ENCODE measurements at regions not wholly inside any gene's neighbourhood (a gene's known extent, or its start where the extent isn't known, plus 50 kb on each side); places are given as distances from the start of the nearest gene placed in this dataset.

DNA sequence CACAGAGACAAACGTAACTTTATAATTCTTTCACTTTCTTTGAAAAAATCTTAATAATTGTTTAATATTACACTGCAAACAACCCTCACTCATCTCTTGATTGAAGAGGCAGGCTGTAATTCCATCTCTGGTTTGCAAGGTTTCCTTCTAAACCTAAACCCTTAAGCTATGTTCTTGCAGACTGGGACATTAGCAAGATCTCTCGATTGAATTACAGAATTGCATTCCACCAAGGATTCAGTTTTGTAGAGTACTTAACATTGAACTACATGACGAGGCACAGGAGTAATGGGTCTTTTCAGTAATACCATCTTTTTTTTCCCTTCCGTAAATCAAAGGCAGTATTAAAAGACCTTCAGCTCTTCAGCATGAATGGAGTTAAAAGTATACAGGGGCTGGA, 111.6 kb upstream of the EEF1E1 start:
- DNase-seq: no peak

DNA sequence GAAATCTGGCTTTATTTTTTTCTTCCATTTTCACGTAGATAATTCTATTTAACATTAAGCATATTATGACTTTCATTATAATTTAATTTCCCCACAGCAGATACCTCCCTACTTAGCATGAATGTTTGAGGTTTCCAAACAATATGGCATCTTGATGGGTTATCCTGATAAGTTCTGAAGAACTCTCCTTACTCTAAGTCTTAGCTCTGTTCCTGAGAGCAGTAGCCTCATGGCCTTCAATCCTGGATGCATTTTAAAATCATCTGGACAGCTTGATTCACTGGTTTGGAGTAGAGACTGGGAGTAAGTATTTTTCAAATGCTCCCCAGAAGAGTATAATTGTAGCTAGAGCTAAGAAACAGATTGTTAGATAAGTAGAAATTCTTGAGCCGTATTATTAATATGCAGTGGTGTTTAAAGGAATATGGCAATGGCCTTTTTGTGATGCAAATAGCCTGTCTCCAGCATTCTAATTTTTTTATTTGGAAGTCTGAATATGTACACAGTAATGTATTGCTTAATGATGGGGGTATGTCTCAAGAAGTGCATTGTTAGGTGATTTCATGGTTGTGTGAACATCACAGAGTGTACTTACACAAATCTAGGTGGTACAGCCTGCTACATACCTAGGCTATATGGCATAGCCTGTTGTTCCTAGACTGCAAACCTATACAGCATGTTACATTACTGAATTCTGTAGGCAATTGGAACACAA, 110.5 kb upstream of the EEF1E1 start:
- no peak for DNase-seq

GRCh38 chr6:8207869-8208191, 105.5 kb upstream of the EEF1E1 start:
- no peak for DNase-seq

GRCh38 chr6:8207191-8207868, 105.0 kb upstream of the EEF1E1 start:
- DNase-seq: no peak

DNA sequence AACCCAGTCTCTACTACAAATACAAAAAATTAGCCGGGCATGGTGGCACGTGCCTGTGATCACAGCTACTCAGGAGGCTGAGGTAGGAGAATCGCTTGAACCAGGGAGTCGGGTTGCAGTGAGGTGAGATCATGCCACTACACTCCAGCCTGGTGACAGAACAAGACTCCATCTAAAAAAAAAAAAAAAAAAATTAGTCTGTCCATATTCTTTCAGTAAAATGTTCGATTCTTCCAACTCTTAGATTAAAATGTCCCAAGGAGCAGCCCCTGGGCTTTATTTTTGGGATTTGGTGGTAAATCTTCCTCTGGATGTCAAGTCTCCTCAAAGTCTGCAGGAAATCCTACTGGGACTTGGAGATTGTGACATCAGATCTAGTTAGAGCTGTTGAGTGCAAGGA, 101.0 kb upstream of the EEF1E1 start:
- DNase-seq: no peak

GRCh38 chr6:8201679-8202078, 99.3 kb upstream of the EEF1E1 start:
- DNase-seq: no peak

- no peak for DNase-seq
Measured at GRCh38 chr6:8200255-8200654, 97.9 kb upstream of the EEF1E1 start.

DNA sequence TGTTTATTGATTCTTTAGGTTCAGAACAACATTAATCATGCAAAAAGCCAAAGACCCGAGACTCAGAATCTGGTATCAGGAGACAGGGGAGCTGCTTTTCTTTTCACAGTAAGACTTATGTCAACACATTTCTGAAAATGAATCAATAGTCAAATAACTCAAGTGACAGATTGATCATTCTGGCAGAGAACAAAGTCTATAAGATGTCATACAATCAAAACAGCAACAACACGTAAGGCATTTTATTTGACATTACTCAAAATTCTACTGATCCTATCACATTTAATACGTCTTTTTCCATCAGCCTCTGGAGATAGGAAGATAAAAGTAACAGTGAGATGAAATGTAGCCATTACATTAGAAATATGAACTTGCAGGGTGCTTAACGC, 93.4 kb upstream of the EEF1E1 start:
- no peak for DNase-seq

GRCh38 chr6:8195040-8195713, 92.8 kb upstream of the EEF1E1 start:
- no peak for DNase-seq

- DNase-seq: no peak
Measured at GRCh38 chr6:8194490-8194889, 92.1 kb upstream of the EEF1E1 start.

DNA sequence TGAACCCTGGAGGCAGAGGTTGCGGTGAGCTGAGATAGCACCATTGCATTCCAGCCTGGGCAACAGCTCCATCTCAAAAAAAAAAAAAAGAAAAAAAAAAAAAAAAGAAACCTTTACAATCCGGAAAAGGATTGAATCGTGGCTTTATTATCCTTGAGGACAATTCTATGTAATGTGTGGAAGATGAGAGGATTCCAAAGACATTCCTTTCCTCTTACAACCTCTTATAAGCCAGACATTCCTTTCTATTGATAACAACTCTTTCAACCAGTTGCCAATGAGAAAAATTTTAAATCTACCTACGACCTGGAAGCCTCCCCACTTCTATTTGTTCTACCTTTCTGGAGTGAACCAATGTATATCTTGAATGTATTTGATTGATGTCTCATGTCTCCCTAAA, 91.2 kb upstream of the EEF1E1 start:
- DNase-seq: no peak

- no peak for DNase-seq
Measured at GRCh38 chr6:8192597-8192996, 90.2 kb upstream of the EEF1E1 start.

- no peak for DNase-seq
Measured at GRCh38 chr6:8192067-8192466, 89.7 kb upstream of the EEF1E1 start.

- no peak for DNase-seq
Measured at GRCh38 chr6:8191629-8192028, 89.3 kb upstream of the EEF1E1 start.

- no peak for DNase-seq
Measured at GRCh38 chr6:8187209-8187608, 84.9 kb upstream of the EEF1E1 start.

DNA sequence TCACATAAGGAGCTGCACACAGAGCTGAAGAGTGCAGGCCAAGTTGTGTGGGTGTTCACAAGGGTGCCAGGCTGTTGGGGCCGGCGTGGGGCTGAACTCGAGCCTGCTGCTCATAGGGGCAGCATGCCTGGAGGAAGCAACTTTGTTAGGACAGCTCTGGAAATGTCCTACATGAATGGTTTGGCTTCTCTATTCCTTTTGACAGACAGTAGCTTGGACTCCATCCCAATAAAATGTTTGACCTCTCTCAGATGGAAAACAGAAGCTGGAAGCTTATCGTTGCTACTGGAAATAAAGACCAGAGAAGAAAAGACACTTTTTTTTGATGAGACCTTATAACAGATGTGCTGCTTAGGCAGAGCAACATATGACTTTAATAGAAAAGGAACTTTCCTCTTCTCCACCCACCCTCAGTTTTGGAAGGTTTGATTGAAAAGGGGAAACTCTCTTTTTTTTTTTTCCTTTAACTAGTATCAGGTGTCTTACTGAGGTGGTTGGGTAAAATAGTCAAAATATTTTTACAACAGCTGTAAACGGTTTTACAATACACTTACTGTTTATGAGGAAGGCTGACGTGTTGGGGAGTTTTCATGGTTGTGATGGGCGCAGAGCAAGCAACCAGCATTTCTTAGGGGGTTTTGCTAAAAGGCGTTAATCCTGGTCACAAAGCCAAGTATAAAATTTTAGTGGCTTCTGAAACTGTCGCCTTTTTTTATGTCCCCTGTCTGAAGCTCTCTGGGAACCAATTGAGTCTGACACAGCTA, 80.7 kb upstream of the EEF1E1 start:
- no peak for DNase-seq

DNA sequence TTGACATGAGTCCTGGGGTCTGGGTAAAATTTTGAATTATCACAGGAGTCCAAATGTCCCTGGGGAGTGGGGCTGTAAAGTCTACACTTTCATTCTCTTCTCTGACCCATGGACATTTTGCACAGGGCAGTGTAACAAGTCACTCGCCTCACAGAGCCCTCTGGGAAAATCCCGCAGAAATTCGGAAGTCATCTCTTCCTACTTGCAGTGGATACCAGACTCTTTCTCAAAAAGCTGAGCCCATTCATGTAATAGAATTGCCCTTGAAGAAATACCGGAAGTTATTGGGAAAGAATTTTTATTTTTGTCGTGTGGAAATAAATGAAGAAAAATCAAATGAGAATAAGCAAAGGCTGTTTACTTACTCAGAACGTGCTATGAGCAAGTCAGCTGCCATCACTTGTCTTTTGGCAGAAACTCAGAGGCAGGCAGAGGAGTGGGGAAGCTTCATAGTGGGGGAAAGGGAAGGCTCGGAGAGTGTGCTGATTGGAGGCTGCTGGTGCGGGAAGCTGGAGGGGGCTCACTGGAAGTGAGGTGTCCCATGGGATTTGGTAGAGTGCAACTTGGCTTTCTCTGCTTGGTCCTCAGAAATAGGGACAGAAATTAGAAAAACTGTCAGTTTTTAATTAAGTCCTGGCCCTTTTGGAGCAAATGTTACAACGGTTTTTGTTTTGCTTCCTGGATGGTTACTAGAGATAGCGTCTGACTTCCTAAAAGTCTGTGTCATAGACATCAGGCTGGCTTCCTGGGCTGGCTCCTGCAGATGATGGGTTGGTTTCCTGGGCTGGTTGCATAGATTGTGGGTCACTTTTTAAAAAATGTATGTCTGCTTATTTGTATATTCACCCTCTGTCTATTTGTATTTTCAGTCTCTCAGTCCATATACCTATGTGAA, 79.8 kb upstream of the EEF1E1 start:
- DNase-seq: no peak

- DNase-seq: no peak
Measured at GRCh38 chr6:8181160-8181881, 79.0 kb upstream of the EEF1E1 start.

- no peak for DNase-seq
Measured at GRCh38 chr6:8180327-8181159, 78.2 kb upstream of the EEF1E1 start.

GRCh38 chr6:8177721-8178120, 75.4 kb upstream of the EEF1E1 start:
- no peak for DNase-seq

Data from T-helper 2 cell (primary cell).